ENCODE measurements at regions not wholly inside any gene's neighbourhood (a gene's known extent, or its start where the extent isn't known, plus 50 kb on each side); places are given as distances from the start of the nearest gene placed in this dataset.
"Not testable (repeated sequence)": the region's sequence is repeated elsewhere in the genome, so short reads cannot be mapped to it uniquely, and the experiment has no call there.

GRCh38 chr10:36765782-36766414 is 359.5 kb upstream of the ANKRD30A start:
- no peak for DNase-seq (ENCODE audit: low read depth)

DNA sequence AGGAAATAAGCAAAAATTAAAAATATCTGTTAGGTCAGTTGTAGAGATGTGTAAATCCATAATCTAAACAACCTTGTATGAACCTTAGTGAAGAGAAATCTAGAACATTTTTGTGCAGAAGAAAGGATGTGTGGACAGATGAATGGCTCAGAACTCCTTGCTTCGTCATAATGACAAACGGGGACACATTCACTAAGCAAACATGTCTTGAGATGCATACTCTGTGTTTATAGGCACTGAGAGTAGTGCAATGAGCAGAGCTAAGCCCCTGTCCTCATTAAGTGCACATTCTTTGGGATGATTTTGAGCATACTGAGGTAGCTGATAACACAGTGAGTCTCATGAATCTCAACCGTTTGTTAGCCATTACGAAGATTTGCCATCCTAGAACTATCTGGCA is 360.6 kb upstream of the ANKRD30A start:
- no peak for DNase-seq (ENCODE audit: low read depth)

GRCh38 chr10:36761121-36761520 is 364.3 kb upstream of the ANKRD30A start:
- DNase-seq (ENCODE audit: low read depth) = no peak

DNA sequence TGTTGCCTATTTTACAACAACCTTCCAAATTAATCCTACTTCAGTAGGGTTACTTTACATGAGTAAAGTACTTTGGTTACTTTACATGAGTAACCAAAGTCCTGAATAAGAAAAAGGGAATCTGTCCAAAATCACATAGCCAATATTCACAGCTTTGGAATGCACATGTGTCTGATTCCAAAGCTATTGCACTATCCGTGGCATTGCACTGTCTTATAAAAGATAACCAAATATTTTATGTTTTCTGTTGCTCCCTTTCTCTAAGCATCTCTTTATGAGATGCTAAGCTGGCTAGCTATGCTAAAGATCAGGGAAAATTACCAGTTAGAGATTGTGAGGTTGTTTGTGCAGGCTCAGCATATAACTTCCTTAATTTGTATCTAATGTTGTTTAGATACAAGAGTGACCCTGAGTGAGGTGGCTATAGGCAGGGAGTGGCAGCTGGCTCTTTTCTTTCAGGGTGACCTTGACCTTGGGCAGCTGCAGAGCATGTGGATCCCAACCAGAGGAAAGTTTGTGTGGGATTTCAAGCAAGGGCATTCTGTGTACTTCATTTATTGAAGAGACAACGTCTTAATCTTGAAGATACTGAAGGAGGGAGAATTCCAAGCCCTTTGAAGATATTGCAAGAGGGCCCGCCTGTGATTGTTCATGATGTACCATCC is 366.1 kb upstream of the ANKRD30A start:
- DNase-seq (ENCODE audit: low read depth) = no peak

- no peak for DNase-seq (ENCODE audit: low read depth)
These were observed 377.1 kb upstream of the ANKRD30A start for GRCh38 chr10:36748128-36748871.

GRCh38 chr10:36739884-36740445 is 385.4 kb upstream of the ANKRD30A start:
- no peak for DNase-seq (ENCODE audit: low read depth)

GRCh38 chr10:36738738-36739431 is 386.5 kb upstream of the ANKRD30A start:
- DNase-seq (ENCODE audit: low read depth) = no peak

- DNase-seq (ENCODE audit: low read depth) = no peak
These were observed 389.1 kb upstream of the ANKRD30A start for GRCh38 chr10:36736311-36736710.

DNA sequence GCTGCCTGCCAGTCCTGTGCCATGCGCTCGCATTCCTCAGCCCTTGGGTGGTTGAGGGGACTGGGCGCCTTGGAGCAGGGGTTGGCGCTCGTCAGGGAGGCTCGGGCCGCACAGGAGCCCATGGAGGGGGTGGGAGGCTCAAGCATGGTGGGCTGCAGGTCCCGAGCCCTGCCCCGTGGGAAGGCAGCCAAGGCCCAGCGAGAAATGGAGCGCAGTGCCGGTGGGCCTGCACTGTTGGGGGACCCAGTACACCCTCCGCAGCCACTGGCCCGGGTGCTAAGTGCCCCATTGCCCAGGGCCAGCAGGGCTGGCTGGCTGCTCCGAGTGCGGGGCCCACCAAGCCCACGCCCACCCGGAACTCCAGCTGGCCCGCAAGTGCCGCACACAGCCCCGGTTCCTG is 390.8 kb upstream of the ANKRD30A start:
- DNase-seq (ENCODE audit: low read depth) = not testable (repeated sequence)

DNA sequence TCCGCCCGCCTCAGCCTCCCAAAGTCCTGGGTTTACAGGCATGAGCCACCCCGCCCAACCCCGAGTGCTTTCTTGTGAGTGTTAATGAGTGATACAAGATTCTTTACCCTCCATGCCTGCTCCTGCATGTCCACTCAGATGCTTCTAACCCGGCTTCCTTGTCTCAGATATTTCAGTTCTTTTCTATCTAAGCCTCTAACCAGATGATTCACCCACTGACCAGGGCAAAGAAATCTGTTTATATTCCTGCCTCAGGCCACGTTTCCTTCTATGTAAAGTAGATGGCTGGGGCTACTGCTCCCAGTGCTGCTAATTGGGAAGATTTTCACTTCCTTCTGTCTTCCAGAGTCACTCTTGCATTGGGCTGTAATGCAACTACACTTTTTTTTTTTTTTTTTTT is 395.1 kb upstream of the ANKRD30A start:
- no peak for DNase-seq (ENCODE audit: low read depth)

GRCh38 chr10:36728626-36729025 is 396.8 kb upstream of the ANKRD30A start:
- DNase-seq (ENCODE audit: low read depth) = no peak

- DNase-seq (ENCODE audit: low read depth) = no peak
These were observed 399.5 kb upstream of the ANKRD30A start for GRCh38 chr10:36725581-36726520.

DNA sequence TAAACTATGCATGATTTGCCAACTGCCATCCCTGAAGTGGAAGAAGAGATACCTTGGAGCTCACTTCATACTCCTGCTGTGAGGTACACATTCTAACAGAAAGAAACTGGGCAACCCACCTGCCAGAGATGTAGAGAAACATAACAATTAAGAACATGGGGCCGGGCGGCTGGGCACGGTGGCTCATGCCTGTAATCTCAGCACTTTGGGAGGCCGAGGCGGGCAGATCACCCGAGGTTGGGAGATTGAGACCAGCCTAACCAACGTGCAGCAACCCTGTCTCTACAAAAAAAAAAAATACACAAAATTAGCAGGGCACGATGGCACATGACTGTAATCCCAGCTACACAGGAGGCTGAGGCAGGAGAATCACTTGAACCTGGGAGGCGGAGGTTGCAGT is 402.6 kb upstream of the ANKRD30A start:
- DNase-seq (ENCODE audit: low read depth) = no peak

- no peak for DNase-seq (ENCODE audit: low read depth)
These were observed 403.5 kb upstream of the ANKRD30A start for GRCh38 chr10:36721871-36722270.

GRCh38 chr10:36720895-36721294 is 404.5 kb upstream of the ANKRD30A start:
- DNase-seq (ENCODE audit: low read depth) = no peak

DNA sequence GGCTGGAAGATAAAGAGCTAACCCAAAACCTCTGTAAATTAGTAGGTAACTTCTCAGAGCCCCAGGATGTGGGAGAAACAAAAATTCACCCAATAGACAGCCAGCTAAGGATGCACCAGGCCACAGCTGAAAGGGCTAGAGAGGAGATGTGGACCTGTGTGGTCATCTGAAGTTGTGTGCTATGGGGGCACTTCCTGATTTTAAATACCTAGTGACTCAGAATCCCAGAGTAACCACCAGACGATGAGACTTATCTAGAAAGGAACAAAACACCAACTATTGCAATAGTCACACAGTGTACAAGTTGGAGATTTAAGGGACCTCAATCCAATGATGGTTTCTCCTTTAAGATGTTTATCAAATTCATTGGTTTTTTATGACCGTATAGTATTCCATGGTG is 408.3 kb upstream of the ANKRD30A start:
- DNase-seq (ENCODE audit: low read depth) = no peak

DNA sequence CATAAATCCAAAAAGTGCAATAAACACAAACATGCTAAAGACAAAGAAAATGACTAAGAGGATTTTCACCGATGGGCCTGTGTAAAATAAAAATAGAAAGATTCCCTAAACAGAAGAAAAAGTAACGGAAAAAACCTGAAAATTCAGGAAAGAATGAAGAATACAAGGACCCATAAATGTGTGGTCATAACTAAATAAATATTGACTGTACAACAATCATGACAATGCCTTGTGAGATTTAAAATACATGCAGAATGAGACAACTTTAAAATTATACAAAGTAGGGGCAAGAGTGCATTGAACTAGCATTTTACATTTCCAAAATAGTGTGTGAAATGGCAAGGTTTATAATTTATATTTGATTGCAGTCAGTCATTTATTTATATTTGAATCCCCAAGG is 409.1 kb upstream of the ANKRD30A start:
- DNase-seq (ENCODE audit: low read depth) = no peak

GRCh38 chr10:36712695-36713094 is 412.7 kb upstream of the ANKRD30A start:
- no peak for DNase-seq (ENCODE audit: low read depth)

GRCh38 chr10:36711361-36711760 is 414.0 kb upstream of the ANKRD30A start:
- no peak for DNase-seq (ENCODE audit: low read depth)

DNA sequence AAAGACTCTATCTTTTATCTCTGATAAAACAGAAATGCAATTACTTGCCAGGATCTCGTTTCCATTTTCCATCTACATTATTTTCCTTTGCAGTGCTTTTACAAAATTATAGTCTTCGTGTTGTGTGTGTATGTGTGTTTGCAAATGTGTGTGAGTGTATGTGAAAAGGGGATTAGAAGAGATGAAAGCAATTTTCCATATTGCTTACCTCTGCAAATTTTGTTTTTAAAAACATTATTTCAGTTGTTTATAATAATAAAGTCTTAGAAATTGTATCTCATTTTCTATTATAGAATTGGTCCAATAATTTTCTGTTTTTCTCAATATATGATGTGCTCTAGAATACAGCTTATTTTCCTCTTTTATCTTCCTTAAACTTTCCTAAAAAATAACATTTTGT is 421.3 kb upstream of the ANKRD30A start:
- DNase-seq (ENCODE audit: low read depth) = no peak

GRCh38 chr10:36703179-36703578 is 422.2 kb upstream of the ANKRD30A start:
- DNase-seq (ENCODE audit: low read depth) = no peak

All from CMK (cell line).